Endothelial cell of umbilical vein (primary cell): ENCODE measurements at regions not wholly inside any gene's neighbourhood (a gene's known extent, or its start where the extent isn't known, plus 50 kb on each side); places are given as distances from the start of the nearest gene placed in this dataset.

ENCODE experiments used
- CTCF ChIP-seq, 2 donors: IDR thresholded peaks; 1 replicate in 1 of 2; 2 replicates in 1 of 2; pipeline ENCODE4 v1.5.1; 2011; ENCODE audit warnings: low read length in 2 of 2, mild to moderate bottlenecking in 2 of 2, moderate library complexity in 2 of 2, control low read depth in 1 of 2, inconsistent platforms in 1 of 2, low read depth in 1 of 2; ENCODE audit not compliant: insufficient read depth in 1 of 2; ENCODE audit errors: extremely low read depth in 1 of 2
- EZH2 ChIP-seq: IDR thresholded peaks from 2 replicates; pipeline ENCODE4 v1.6.1; 2012; ENCODE audit warnings: borderline replicate concordance, low read depth, mild to moderate bottlenecking, moderate library complexity, low read length, inconsistent platforms; ENCODE audit not compliant: severe bottlenecking
- JUN ChIP-seq: IDR thresholded peaks from 2 replicates; pipeline ENCODE4 v1.6.1; 2011; ENCODE audit warnings: borderline replicate concordance, low read depth; ENCODE audit not compliant: insufficient read length, insufficient read depth
- MAX ChIP-seq: IDR thresholded peaks from 2 replicates; pipeline ENCODE4 v1.6.1; 2011; ENCODE audit not compliant: insufficient read depth, insufficient read length
- POLR2A ChIP-seq: IDR thresholded peaks from 2 replicates; pipeline ENCODE4 v1.6.1; 2012; ENCODE audit warnings: low read depth, mild to moderate bottlenecking, control low read depth, low read length
- POLR2AphosphoS5 ChIP-seq: IDR thresholded peaks from 2 replicates; pipeline ENCODE4 v1.6.1; 2012; ENCODE audit warnings: low read depth, mild to moderate bottlenecking, control low read depth, low read length, moderate library complexity; ENCODE audit not compliant: insufficient read depth

- TF ChIP-seq CTCF (IDR thresholded peaks at IDR 0.05; ENCODE audit: extremely low read depth in 1 of 2, insufficient read depth in 1 of 2, low read depth in 1 of 2, low read length in 2 of 2) (no peak), EZH2 (no peak), JUN (no peak), POLR2A (no peak), MAX (no peak), POLR2AphosphoS5 (no peak)
Observed at GRCh38 chr10:76665029-76665428, 972.6 kb downstream of the KCNMA1 start.
